SK-N-SH (cell line): ENCODE measurements at regions not wholly inside any gene's neighbourhood (a gene's known extent, or its start where the extent isn't known, plus 50 kb on each side); places are given as distances from the start of the nearest gene placed in this dataset.

Experiments used
- GATA2 ChIP-seq: sonication (generic); formaldehyde crosslinking; IDR thresholded peaks from 2 replicates; pipeline ENCODE4 v1.5.0; 2020; ENCODE audit warnings: mild to moderate bottlenecking, missing genetic modification reagents
- TF ChIP-seq, protein P1 (sequence below): IDR thresholded peaks from 2 replicates; pipeline ENCODE4 v1.4.0; 2012; ENCODE audit warnings: low read depth, borderline replicate concordance

DNA sequence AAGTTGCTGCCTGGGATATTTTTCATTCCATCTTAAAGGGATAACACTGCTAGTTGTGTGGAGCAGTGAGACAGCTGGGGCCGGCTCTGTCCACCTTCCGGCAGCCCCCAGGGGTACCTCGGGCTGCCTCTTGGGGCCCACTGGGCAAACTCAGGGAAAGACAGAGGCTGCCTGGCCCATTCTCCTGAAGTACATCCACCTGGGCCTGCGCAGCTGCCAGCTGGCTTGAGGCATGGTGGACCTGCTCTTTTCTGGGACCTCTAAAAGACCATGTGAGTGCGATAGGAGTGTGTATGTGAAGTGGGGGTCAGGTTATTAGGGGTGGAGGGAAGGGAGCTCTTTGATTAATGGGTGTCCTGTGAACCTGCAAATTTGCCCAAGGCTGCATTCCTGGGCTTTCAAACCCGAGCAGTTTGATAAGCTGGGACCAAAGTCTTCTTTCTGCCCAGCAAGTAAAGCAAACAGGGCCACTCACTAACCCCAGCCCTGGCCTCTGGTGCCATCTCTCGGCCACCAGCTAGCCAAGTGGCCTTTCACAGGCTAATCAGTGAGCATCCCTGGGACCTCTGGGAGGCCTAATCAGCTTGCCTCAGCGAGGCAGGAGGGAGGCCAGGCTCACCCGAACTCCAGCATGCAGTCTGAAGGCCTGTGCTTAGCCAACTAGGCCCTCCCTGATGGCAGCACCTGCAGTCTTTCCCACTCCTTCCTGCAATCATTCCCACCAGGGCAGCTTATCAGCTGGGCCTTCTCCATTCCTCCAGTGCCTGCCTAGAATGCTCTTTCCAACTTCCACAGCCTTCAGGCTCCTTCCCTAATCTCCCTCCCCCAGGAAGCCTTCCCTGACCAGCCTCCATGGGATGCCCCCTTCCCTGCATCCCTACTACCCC is 954.7 kb upstream of the ZNF722 start:
- no peak for TF ChIP-seq GATA2 (CRISPR knock-in tag)
- TF ChIP-seq, protein P1, sequence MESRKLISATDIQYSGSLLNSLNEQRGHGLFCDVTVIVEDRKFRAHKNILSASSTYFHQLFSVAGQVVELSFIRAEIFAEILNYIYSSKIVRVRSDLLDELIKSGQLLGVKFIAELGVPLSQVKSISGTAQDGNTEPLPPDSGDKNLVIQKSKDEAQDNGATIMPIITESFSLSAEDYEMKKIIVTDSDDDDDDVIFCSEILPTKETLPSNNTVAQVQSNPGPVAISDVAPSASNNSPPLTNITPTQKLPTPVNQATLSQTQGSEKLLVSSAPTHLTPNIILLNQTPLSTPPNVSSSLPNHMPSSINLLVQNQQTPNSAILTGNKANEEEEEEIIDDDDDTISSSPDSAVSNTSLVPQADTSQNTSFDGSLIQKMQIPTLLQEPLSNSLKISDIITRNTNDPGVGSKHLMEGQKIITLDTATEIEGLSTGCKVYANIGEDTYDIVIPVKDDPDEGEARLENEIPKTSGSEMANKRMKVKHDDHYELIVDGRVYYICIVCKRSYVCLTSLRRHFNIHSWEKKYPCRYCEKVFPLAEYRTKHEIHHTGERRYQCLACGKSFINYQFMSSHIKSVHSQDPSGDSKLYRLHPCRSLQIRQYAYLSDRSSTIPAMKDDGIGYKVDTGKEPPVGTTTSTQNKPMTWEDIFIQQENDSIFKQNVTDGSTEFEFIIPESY: no peak
